HPDE6-E6E7 (cell line): ENCODE measurements at regions not wholly inside any gene's neighbourhood (a gene's known extent, or its start where the extent isn't known, plus 50 kb on each side); places are given as distances from the start of the nearest gene placed in this dataset.
"Not testable (repeated sequence)": the region's sequence is repeated elsewhere in the genome, so short reads cannot be mapped to it uniquely, and the experiment has no call there.

Source experiments
- DNase-seq: peaks from one replicate; pipeline ENCODE4 v3.0.0; 2011; ENCODE audit warnings: missing footprints; ENCODE audit errors: extremely low spot score

- no peak for DNase-seq
Observed at GRCh38 chr7:24134535-24134934, 149.5 kb upstream of the NPY start.

- no peak for DNase-seq
Observed at GRCh38 chr7:24135003-24135817, 148.8 kb upstream of the NPY start.

- DNase-seq, result no peak
Observed at GRCh38 chr7:24137338-24137737, 146.7 kb upstream of the NPY start.

- DNase-seq, result no peak
Observed at GRCh38 chr7:24138343-24138742, 145.6 kb upstream of the NPY start.

GRCh38 chr7:24140001-24140400 is 144.0 kb upstream of the NPY start:
- no peak for DNase-seq

- DNase-seq, result no peak
Observed at GRCh38 chr7:24141874-24142509, 142.0 kb upstream of the NPY start.

- DNase-seq, result no peak
Observed at GRCh38 chr7:24143547-24143946, 140.4 kb upstream of the NPY start.

GRCh38 chr7:24151944-24152343 is 132.0 kb upstream of the NPY start:
- DNase-seq, result no peak

- DNase-seq, result no peak
Observed at GRCh38 chr7:24152356-24152755, 131.6 kb upstream of the NPY start.

- DNase-seq, result no peak
Observed at GRCh38 chr7:24152877-24153472, 131.0 kb upstream of the NPY start.

GRCh38 chr7:24157666-24158065 is 126.3 kb upstream of the NPY start:
- no peak for DNase-seq

GRCh38 chr7:24158975-24159374 is 125.0 kb upstream of the NPY start:
- no peak for DNase-seq

- no peak for DNase-seq
Observed at GRCh38 chr7:24164401-24164800, 119.6 kb upstream of the NPY start.

- no peak for DNase-seq
Observed at GRCh38 chr7:24169077-24169624, 114.8 kb upstream of the NPY start.

GRCh38 chr7:24171951-24172350 is 112.0 kb upstream of the NPY start:
- not testable (repeated sequence) for DNase-seq

- DNase-seq, result no peak
Observed at GRCh38 chr7:24172856-24173255, 111.1 kb upstream of the NPY start.

- no peak for DNase-seq
Observed at GRCh38 chr7:24175603-24176002, 108.4 kb upstream of the NPY start.

- DNase-seq, result no peak
Observed at GRCh38 chr7:24178811-24179570, 105.0 kb upstream of the NPY start.

- DNase-seq, result no peak
Observed at GRCh38 chr7:24191362-24191761, 92.6 kb upstream of the NPY start.

- DNase-seq, result no peak
Observed at GRCh38 chr7:24192053-24192452, 91.9 kb upstream of the NPY start.

- DNase-seq, result no peak
Observed at GRCh38 chr7:24192691-24193090, 91.3 kb upstream of the NPY start.

GRCh38 chr7:24197852-24198251 is 86.1 kb upstream of the NPY start:
- DNase-seq, result no peak
